Activated CD8-positive, alpha-beta memory T cell treated with anti-CD3 and anti-CD28 coated beads for 24 hours (primary cell): ENCODE measurements at regions not wholly inside any gene's neighbourhood (a gene's known extent, or its start where the extent isn't known, plus 50 kb on each side); places are given as distances from the start of the nearest gene placed in this dataset.

Source experiments
- DNase-seq: peaks from one replicate; pipeline ENCODE4 v3.0.0-alpha.2; 2020

GRCh38 chr13:84686458-84686857 lies 804.2 kb upstream of the SLITRK1 start:
- DNase-seq, result no peak

- DNase-seq, result no peak
Measured at GRCh38 chr13:84684804-84685203, 802.5 kb upstream of the SLITRK1 start.

- no peak for DNase-seq
Measured at GRCh38 chr13:84684048-84684662, 801.9 kb upstream of the SLITRK1 start.

- no peak for DNase-seq
Measured at GRCh38 chr13:84683448-84683847, 801.2 kb upstream of the SLITRK1 start.

GRCh38 chr13:84677836-84678235 lies 795.6 kb upstream of the SLITRK1 start:
- no peak for DNase-seq

GRCh38 chr13:84672616-84673015 lies 790.3 kb upstream of the SLITRK1 start:
- DNase-seq, result no peak

- no peak for DNase-seq
Measured at GRCh38 chr13:84670245-84670644, 788.0 kb upstream of the SLITRK1 start.

GRCh38 chr13:84668637-84669036 lies 786.4 kb upstream of the SLITRK1 start:
- no peak for DNase-seq

- no peak for DNase-seq
Measured at GRCh38 chr13:84662491-84662890, 780.2 kb upstream of the SLITRK1 start.

- DNase-seq, result no peak
Measured at GRCh38 chr13:84661718-84662117, 779.4 kb upstream of the SLITRK1 start.

- no peak for DNase-seq
Measured at GRCh38 chr13:84659359-84659661, 777.0 kb upstream of the SLITRK1 start.

- DNase-seq, result no peak
Measured at GRCh38 chr13:84658491-84659358, 776.5 kb upstream of the SLITRK1 start.

GRCh38 chr13:84655677-84656076 lies 773.4 kb upstream of the SLITRK1 start:
- no peak for DNase-seq

GRCh38 chr13:84654654-84655275 lies 772.5 kb upstream of the SLITRK1 start:
- no peak for DNase-seq

GRCh38 chr13:84653915-84654534 lies 771.8 kb upstream of the SLITRK1 start:
- DNase-seq, result no peak

GRCh38 chr13:84651705-84652104 lies 769.4 kb upstream of the SLITRK1 start:
- DNase-seq, result no peak

GRCh38 chr13:84651288-84651687 lies 769.0 kb upstream of the SLITRK1 start:
- no peak for DNase-seq

GRCh38 chr13:84649853-84650252 lies 767.6 kb upstream of the SLITRK1 start:
- no peak for DNase-seq

GRCh38 chr13:84648069-84648640 lies 765.9 kb upstream of the SLITRK1 start:
- no peak for DNase-seq

- no peak for DNase-seq
Measured at GRCh38 chr13:84646957-84647356, 764.7 kb upstream of the SLITRK1 start.

GRCh38 chr13:84645196-84646012 lies 763.1 kb upstream of the SLITRK1 start:
- no peak for DNase-seq

- no peak for DNase-seq
Measured at GRCh38 chr13:84641491-84641890, 759.2 kb upstream of the SLITRK1 start.
